GM19452 (cell line): ENCODE measurements at regions not wholly inside any gene's neighbourhood (a gene's known extent, or its start where the extent isn't known, plus 50 kb on each side); places are given as distances from the start of the nearest gene placed in this dataset.
"Not testable (repeated sequence)": the region's sequence is repeated elsewhere in the genome, so short reads cannot be mapped to it uniquely, and the experiment has no call there.

ENCODE experiments used
- ATAC-seq: cut with Tn5 transposase; IDR thresholded peaks from one replicate; pipeline ENCODE4 v1.9.1; 2021; ENCODE audit not compliant: unreplicated experiment

- no peak for ATAC-seq
Observed at GRCh38 chr13:111064661-111065060, 50.4 kb upstream of the ARHGEF7 start.

DNA sequence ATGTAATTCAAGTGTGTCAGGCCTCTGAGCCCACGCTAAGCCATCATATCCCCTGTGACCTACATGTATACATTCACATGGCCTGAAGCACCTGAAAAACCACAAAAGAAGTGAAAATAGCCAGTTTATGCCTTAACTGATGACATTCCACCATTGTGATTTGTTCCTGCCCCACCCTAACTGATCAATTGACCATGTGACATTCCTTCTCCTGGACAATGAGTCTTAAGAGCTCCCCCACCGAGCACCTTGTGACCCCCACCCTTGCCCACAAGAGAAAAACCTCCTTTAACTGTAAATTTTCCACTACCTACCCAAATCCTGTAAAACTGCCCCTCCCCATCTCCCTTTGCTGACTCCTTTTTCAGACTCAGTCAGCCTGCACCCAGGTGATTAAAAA is 52.1 kb upstream of the ARHGEF7 start:
- no peak for ATAC-seq

DNA sequence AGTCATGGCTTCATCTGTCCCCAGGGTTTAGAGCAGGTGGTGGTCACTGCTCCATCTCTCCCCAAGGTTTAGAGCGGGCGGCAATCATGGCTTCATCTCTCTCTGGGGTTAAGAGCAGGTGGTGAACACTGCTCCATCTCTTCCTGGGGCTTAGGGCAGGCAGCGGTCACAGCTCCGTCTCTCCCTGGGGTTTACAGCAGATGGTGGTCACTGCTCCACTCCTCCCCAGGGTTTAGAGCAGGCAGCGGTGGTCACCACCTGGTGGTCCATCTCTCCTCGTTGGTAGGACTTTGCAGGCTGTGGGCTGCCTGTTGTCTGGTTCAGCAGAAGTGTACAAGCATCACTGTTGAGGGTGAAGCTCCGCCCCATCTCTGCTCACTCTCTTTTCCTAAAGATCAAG is 52.8 kb upstream of the ARHGEF7 start:
- no peak for ATAC-seq

DNA sequence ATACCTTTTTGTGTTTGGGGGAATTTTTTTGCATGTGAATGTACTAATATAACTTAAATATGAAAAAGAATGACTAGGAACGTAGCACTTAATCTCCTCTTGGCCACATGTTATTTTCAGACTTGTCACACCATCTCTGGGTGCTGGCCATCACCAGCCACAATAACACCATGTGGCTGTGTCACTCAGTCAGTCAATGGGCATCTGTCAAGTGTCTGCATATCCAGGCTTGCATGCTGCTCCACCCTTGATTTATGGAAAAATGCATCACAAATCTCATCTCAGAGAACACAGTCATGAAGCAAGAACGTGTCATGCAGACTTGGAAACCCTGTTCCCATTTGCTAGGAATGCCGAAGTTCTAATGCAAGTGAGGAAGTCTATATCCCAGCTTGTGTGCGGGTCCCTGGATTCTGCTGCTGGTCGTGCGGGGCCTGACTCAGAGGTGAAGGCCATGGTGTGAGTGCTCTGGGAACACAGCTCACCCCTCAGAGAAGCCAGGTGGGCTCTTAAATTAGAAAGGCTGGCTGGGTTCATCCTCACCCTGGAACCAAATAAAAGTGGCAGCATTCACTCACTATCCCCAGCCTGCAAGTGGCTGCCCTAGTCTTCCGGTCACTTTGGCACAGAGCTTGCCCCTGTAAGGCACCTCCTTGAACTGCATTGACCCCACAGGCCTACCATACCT is 53.6 kb upstream of the ARHGEF7 start:
- ATAC-seq = no peak

- ATAC-seq = no peak
Observed at GRCh38 chr13:111060237-111060919, 54.7 kb upstream of the ARHGEF7 start.

DNA sequence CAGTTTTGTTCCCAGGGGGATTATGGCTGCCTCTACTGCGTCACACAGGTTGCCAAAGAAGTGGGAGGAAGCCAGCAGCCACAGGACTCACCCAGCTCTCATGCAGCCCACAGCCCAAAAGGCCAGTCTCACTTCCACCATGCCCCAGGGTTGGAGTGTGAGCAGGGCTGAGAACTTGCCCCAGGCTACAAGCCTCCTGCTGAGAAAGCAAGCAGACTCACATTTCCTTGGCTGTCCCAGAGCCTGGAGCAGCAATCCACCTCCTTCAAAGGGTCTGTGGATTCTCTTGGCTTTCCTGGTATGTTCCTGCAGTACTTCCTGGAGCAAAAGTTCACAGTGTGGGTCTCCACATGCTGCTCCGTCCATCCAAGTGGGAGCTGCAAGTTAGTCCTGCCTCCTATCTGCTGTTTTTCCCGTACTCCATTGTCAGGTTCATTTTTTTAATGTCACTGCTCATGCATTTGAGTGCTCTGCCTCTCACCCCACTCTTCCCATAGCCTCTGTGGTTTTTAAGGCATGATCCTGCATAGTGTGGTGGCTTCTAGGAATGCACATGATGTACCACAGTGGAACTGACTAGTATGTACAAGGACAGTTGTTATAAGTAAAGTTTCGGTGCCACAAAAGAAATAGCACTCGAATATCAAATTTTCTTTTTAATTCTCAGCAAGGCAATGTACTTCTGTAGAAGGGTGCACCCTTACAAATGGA is 56.2 kb upstream of the ARHGEF7 start:
- ATAC-seq = no peak

DNA sequence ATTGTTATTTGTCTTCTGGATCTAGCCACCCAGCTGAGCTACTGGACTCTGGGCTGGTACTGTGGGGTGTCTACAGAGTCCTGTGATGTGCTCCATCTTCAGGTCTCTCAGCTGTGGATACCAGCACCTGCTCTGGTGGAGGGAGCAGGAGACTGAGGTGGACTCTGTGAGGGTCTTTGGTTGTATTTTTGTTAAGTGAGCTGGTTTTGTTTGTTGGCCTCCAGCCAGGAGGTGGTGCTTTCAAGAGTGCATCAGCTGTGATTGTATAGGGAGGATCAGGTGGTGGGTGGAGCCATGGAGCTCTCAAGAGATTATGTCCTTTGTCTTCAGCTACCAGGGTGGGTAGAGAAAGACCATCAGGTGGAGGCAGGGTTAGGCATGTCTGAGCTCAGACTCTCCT is 56.8 kb upstream of the ARHGEF7 start:
- ATAC-seq = not testable (repeated sequence)

- not testable (repeated sequence) for ATAC-seq
Observed at GRCh38 chr13:111051726-111052232, 63.3 kb upstream of the ARHGEF7 start.

DNA sequence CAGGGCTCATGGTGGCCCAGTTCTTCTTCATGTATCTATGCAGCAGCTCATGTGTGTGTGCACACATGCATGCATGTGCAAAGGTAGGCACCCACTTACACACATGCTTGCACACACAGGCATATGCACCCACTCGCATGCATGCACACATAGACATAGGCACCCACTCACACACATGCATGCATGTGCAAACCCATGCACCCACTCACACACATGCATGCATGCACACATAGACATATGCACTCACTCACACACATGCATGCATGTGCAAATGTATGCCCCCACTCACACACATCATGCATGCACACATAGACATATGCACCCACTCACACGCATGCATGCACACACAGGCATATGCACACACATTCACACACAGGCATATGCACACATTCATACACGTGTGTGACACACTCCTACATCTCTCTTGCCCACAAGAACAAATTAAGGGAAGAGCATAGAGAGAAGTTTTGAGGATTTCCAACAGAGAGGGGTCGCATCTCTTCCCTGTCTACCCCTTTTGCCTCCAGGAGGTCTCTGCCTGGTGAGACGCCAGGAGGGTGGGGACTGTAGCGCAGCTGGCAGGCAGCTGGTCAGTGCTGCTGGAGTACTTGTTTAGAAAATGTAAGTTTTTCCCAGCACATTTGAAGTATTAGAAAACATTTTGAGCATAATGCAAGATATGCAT is 63.9 kb upstream of the ARHGEF7 start:
- ATAC-seq = no peak

- no peak for ATAC-seq
Observed at GRCh38 chr13:111050539-111050879, 64.6 kb upstream of the ARHGEF7 start.

DNA sequence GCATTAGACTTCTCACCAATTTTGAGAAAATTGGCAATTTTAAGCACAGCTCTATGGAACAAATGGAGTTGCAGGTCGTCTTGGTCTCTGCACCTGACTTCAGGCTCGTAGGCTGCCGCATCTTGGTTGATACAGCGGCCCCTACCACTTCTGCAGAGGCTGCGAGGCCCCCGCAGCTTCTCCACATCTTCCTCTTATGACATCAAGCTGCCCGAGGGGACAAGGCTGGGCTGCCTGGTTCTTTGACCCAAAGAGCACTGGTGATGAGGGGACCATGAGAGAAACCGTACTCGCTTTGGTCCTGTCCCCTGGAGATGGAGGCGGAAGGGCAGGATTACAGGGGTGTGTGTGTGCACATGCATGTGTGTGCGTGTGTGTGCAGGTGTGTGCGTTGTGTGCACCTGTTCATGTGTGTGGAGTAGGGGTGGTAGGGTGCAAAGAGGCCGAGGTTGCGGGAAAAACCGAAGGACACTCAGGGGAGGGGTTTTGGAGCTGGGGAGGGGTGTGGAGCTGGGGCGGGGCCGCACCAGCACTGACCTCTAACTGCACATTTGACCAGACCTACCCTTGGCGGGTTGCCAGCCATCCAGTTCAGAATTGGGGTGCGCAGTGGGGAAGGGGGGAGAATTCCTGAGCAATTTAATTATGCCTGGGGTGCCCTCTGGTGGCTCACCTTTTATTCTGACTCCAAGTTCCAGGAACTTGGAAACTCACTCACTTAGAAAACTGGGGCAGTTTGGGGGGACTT is 65.1 kb upstream of the ARHGEF7 start:
- ATAC-seq = no peak

GRCh38 chr13:111048387-111048786 is 66.7 kb upstream of the ARHGEF7 start:
- ATAC-seq = no peak

- ATAC-seq = no peak
Observed at GRCh38 chr13:111047326-111047725, 67.8 kb upstream of the ARHGEF7 start.

- ATAC-seq = peak; percentile 62
Observed at GRCh38 chr13:111046590-111047141, 68.4 kb upstream of the ARHGEF7 start.

DNA sequence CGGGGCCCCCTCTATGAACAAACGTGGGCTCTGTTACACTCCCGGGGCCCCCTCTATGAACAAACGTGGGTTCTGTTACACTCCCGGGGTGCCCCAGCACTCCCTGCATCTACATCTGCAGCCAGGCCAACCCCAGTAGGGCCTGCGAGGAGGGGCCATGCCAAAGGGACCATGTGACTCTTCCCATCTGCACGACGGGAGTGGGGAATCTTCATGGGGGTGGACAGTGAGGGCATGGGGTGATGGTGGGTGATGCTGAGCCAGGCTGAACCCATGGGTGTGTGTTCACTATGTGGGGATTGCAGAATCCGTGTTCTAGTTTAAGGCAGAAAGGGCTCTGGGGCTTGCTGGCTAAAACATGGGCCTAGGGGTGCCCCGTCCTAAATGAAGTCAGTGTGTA is 69.9 kb upstream of the ARHGEF7 start:
- no peak for ATAC-seq

DNA sequence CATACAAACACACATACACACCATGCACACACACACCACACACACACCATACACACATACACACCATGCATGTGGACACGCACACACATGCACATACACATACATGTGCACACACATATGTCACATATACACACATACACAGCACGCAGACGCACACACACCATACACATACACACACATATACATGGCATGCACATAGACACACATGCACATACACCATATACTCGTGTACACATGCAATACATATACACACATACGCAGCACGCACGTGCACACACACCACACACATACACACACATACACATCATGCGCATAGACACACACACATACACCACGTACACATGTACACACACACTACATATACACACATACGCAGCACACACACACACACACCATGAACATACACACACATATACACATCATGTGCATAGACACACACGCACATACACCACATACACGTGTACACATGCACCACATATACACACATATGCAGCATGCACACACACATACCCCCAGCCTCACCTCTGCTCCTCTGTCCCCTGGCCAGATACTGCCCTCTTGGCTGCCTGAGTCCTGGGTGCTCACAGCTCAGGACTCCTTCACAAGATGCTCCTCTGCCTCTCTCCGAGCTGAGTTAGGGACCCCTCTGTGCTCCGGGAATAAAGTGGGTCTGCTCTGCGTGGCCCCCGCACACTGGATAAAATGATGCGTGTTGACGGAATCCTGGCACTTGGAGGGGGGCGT is 70.9 kb upstream of the ARHGEF7 start:
- no peak for ATAC-seq

- no peak for ATAC-seq
Observed at GRCh38 chr13:111043575-111043982, 71.5 kb upstream of the ARHGEF7 start.

DNA sequence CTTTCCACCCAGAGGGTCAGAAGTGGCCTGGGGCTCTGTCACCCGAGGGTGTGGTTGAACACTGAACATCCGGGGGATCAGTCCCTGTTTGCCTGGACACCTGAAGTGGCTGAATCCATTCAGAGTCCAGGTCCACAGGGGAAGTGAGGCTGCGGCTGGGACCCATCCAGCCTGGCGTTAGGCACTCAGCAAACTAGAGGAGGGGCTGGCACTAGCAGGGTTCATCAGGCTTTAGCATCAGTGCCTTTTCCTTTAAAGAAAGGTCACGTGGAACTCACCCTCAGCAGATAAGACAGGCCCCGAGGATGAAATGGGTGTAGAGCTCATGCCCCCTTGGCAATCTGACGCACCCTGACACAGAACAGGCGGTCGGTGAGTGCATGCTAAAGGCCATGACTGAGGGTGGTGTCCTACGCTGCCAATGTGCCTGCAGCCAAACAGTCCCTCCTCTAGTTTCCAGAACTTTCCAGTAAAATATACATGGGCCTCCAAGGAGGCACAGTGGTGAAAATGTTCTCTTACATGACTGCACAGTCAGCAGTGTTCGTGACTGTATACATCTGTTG is 72.4 kb upstream of the ARHGEF7 start:
- no peak for ATAC-seq

- no peak for ATAC-seq
Observed at GRCh38 chr13:111040830-111041229, 74.3 kb upstream of the ARHGEF7 start.
